ENCODE measurements at regions not wholly inside any gene's neighbourhood (a gene's known extent, or its start where the extent isn't known, plus 50 kb on each side); places are given as distances from the start of the nearest gene placed in this dataset.
"Not testable (repeated sequence)": the region's sequence is repeated elsewhere in the genome, so short reads cannot be mapped to it uniquely, and the experiment has no call there.

DNA sequence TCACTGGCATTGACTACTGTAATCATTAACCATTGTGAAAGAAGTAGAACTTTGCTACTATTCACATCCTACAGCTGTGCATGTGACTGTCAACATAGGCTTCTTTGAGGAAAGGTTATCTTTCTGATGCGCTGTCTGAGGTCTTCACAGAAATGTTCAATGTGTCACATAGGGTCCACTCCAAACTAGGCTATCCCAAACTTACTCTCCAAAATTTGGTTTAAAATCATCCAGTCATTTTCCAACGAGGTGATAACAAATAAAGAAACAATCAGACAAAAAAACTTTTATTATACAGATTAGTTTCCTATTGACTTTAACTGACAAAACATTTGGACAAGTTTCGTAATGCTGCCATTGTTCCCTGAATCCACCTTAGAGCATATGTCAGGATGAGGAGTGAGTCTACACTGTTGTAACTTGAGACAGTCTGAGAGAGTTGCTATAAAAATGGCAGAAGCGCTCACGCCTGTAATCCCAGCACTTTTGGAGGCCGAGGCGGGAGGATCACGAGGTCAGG lies 511.6 kb downstream of the PLOD2 start:
- no peak for DNase-seq

DNA sequence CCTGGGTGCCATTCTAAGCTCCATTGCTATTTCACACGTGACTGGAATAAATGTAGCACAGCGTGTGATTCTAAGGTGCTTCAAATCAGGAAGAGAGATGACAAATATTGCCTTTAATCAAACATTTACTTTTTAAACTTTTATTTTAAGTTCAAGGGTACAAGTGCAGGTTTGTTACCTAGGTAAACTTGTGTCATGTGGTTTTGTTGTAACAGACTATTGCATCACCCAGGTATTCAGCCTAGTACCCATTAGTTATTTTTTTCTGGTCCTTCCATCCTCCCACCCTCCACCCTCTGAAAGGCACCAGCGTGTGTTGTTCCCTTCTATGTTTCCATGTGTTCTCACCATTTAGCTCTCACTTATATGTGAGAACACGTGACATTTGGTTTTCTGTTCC lies 510.8 kb downstream of the PLOD2 start:
- DNase-seq: no peak

DNA sequence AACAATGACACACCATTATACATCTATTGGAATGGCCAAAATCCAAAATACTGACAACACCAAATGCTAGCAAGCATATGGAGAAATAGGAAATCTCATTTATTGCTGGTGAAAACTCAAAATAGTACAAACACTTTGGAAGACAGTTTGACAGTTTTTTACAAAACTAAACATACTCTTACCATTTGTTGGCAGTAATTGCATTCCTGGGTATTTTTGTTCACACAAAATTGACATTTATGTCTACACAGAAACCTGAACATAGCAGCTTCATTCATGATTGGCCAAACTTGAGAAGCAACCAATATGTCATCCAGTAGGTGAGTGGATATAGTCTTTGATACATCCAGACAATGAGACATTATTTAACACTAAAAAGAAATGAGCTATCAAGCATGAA lies 489.9 kb downstream of the PLOD2 start:
- no peak for DNase-seq

DNA sequence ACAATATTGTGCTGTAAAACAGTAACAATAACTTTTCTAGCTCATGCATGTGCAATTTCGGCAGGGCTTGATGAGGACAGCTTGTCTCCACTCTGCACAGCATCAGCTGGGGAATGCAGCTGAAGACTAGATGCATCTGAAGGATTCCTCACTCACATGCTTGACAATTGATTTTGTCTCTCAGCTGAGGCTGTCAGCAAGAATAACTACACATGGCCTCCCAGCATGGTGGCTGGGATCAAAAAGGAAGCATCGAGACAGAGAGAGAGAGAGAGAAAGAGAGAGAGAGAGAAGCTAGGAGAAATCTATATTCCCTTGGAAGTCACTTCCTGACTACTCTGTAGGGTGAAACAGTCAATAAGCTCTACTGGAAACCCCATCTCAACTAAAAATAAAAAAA lies 487.1 kb downstream of the PLOD2 start:
- no peak for DNase-seq

DNA sequence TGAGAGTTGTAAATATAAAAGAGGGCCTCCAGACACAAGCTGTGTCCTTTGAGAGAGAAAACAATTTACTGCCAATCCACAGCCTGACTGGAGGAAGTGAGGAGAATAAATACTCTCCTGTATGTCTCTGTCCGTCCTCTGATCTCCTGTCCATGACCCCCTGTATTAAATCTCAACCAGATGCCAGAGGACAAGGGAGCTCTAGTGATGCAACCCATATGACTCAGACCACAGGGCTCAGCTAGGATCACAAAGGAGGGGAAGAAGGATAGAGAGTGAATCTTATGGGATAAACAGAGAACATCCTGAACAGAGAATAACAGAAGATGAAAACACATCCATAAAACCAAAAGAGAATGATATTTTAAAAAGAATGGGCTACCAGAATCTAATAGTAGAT lies 482.6 kb downstream of the PLOD2 start:
- DNase-seq: no peak

DNA sequence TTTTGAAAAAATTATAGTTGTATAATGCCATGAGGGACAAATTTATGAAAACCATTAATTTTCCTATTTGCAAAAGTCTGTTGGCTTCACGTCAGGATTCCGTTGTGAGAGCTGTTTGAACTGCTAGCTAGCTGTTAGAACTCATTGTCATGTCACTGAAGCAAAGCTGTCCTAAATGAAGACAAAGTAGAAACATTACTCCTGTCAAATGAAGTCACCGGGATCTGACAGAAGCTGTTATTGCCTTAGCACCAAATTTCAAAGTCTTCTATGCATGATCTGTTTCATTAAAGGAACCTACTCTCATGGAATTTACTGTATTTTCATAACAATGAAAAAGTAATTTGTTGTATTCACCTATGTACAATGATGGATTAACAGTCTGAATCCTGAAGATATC lies 479.8 kb downstream of the PLOD2 start:
- no peak for DNase-seq

DNA sequence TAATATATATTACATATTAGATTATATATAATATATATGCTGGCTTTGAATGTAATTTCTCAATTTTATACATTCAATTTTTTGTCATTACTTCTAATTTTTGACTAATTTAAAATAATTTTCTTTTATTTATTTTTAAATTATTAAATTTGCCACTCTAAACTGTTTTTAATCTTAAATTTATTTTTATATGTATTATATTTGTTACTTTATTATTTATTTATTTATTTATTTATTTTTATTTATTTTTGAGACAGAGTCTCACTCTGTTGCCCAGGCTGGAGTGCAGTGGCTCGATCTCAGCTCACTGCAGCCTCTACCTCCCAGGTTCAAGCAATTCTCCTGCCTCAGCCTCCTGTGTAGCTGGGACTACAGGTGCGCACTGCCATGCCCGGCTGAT lies 473.0 kb downstream of the PLOD2 start:
- not testable (repeated sequence) for DNase-seq

DNA sequence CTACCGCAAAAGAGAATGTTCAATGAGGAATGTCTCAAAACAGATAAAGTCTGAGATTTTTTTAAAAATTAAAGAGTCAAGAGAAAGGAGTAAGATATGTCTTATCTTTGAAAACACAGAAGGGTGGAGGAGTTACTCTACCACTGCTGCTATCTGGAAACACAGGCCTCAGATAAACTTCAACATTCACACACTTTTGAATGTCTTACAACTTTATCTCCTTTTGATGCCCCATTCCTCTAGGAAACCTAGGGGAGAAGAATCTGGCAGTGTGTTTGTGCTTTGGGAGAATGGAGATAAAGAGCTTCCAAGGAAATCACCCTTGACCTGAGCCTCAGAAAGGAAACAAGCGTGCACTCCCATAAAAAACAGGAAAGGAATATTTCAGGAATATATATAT lies 468.2 kb downstream of the PLOD2 start:
- no peak for DNase-seq

DNA sequence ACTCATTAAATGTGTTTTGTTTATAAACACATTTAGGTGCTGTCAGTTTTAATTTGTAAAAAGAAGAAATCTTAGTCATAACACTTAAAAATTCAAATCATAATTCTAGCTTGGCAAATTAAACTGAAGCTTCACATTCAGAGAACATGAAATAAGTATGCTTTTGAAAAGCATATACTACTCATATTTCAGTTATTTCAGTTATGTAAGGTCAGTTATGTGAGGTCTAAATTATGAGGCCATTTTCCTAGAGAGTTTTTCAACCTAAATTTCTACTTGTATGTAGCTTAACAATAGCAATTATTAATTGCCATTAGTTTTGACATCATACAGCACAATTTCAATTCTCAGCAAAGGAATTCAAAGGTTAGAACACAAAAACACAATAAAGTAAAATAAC lies 465.0 kb downstream of the PLOD2 start:
- no peak for DNase-seq

DNA sequence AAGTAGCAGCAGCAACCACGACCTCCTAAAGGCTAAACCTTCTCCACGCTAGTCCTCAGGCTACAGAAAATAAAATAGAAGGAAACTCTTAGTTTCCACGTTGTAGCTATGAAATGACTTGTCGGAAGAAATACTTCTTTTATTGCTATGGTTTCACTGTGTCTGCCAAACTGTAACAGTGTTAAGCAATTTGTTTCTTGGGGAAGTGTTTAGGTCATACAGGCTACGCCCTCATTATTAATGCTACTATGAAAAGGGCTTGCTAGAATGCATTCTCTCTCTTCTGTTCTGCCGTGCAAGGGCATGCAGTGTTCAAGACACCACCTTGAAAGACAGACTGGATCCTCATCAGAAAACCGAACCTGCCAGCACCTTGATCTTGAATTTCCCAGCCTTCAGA lies 462.7 kb downstream of the PLOD2 start:
- DNase-seq: no peak

DNA sequence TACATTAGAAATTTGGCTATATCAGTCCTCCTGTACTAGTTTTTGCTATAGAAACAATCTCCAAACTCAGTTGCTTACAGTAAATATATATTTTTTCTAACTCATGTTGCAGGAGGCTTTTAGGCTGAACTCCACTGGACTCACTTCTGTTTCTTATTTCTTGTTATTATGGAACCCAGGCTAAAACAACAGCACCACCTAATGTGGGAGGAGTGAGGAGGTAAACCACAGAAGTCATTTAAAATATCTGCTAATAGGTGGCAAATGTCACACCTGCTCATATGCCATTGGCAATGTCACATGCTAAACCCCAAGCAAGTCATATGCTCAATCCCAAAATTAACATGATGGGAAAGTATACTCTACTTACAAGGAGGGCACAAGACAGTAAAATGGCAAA lies 462.2 kb downstream of the PLOD2 start:
- no peak for DNase-seq

DNA sequence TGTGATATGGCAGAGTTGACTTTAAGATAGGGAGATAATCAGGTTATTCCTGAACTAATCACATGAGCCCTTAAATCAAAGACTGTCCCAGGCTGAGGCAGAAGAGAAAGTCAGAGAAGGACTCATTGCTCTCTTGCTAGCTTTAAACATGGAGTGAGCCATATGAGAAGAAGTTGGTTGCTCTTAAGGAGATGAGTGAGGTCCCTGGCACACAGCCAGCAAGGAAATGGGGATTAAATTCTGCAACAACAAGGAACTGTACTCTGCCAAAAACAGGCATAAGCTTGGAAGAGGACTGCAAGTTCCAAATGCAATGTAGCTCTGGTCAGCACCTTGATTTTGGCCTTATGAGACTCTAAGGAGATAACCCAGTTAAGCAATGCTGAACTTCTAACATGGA lies 457.0 kb downstream of the PLOD2 start:
- no peak for DNase-seq

DNA sequence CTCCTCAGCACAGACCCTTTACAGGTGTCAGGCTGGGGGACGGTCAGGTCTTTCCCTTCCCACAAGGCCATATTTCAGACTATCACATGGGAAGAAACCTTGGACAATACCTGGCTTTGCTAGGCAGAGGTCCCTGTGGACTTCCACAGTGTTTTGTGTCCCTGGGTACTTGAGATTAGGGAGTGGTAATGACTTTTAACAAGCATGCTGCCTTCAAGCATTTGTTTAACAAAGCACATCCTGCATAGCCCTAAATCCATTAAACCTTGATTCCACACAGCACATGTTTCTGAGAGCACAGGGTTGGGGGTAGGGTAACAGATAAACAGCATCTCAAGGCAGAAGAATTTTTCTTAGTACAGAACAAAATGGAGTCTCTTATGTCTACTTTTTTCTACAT lies 451.2 kb downstream of the PLOD2 start:
- not testable (repeated sequence) for DNase-seq

DNA sequence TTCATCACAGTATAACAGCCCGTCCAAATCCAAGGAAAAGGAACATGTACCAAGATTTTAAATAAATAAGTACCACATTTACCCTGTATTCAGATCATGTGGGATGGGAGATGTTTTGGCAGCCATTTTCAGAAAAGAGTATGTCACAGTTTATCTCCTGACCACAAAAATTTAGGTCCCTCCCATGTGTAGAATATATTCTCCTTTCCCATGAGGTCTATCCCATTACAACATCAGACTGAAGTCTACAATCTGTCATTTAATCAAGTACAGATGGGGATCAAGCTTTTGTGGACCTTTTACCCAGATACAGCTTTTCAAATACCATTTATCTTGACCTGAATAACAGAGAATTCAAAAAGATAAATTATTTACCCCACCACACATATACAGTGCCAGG lies 444.5 kb downstream of the PLOD2 start:
- no peak for DNase-seq

DNA sequence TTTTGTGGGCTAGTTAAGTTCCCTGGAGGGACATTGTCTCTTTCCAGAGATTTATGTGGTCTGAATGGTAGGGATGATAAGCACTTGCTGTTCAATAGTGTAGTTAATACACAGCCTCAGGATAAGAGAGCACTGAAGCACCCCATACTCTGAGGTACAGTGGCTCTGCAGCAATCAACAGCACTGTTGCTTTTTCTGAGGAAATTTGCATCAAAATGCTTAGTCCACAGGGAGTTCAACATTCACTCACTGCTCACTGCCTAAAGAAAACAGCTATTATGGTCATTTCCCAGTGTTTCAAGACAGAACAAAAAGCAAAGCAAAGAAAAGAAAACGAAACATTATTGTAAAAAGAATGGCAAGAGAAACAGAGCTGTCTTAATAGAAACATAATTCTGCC lies 441.9 kb downstream of the PLOD2 start:
- DNase-seq: no peak

DNA sequence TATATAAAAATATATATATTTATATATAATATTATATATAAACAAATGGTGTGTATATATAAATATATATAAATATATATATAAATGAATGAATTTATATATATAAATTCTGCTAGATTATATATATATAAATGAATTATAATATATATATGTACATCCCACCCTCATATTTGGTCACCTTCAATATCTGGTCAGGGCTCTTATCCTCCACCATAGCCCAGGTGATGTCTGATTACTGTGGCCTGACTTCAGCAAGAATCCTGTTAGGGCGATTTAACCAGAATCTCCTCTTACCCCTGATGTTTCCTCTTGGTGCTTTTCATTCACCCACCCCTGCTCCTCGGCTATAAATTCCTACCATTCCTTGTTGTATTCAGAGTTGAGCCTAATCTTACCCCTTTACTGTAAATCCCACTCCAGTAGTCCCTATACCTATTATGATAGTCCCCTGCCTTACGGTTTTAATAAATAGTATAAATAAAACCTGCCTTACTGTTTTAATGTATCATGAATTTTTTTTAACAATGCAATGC lies 439.6 kb downstream of the PLOD2 start:
- no peak for DNase-seq

DNA sequence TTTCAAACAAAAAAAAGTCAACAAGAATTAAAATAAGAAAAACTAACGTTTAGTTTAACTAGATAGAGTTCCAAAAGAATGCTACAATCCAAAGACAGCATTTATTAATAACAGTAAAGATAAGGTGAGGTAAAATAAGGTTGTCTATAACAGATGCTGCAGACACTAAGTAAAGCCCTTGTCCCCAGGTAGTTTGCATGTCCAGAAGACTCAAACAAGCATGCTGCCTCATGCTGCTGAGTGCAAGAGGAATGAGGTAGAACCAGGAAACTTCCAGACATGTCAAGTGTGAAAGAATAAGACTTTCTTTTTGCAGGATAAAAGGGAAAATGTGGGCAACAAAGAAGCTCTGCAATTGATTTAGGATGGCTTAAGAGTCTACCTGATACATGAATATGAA lies 439.2 kb downstream of the PLOD2 start:
- DNase-seq: no peak

DNA sequence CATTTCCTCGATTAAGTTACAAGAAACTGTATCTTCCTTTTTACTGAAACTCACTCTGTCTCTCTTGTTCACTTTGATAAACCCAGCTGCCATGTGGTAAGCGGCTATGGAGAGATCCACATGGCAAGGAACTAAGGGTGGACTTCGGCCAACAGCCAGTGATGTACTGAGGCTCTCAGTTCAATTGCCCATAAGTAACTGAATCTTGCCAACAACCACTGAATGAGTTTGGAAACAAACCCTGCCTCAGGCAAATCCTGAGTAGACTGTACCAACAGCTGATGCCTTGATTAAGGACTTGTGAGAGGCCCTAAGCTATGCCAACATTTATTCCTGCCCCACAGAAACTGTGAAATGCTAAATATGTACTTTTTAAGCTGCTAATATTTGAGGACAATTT lies 433.5 kb downstream of the PLOD2 start:
- DNase-seq: no peak

DNA sequence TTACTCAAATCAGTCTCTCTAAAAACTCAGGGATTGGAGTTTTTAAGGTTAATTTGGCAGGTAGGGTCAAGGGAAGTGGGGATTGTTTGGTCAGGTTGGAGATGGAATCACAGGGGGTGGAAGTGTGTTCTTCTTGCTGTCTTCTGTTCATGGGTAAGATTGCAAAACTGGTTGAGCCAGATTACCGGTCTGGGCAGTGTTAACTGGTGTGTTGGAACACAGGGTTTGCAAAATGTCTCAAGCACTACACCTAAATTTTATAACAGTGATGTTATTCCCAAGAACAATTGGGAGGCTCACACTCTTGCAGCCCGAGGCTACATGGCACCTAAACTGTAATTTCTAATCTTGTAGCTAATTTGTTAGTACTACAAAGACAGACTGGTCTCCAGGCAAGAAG lies 425.4 kb downstream of the PLOD2 start:
- no peak for DNase-seq

DNA sequence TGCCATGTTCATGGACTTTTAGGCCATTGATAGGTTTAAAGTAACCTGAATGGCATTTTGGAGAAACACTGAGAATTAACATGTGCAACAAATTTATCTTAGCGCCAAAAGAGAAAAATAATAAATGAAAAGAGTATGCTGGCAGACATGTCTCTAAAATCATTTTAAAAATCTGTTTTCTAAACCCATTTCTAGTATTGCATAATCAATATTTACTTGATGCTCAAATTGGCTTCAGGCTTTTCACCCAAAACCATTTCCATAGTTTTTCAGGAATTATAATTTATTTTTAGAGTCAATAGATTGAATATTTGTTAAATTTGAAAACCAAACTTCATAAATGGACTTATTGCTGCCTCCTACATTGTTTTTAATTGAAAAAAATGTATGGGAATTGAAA lies 423.0 kb downstream of the PLOD2 start:
- DNase-seq: no peak

DNA sequence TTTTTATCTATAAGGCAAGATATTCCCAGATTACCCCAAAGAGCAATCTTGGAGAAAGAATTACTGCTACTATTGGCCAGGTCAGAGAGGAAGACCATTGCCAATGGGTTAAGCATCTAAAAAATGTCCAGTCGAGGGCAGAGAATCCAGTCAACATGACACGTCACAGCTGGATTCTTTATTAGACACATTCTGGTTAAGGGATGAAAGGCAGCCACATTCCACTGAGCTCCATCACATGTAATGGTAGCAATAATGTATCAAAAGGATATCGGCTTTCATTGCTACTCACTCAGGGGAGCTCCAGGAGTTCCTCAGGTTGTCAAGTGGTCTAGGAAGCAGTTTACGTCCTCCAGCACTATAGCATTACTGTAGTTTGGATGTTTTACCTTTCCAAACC lies 421.1 kb downstream of the PLOD2 start:
- DNase-seq: no peak

DNA sequence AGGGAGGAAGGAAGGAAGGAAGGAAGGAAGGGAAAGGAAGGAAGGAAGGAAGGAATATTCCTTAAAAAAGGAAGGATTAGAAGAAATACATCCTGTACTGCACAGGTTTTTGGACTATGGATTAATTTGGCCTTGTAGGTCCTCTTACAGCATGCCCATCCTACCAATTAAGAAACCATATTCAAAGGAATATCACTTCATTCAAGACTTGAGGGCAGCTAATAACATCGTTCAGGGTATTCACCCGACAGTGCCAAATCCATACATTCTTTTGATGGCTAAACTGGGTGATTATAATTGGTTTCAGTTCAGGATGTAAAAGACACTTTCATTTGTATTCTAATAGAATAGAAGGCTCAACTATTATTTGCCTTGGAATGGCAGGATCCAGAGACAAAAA lies 410.3 kb downstream of the PLOD2 start:
- DNase-seq: no peak

DNA sequence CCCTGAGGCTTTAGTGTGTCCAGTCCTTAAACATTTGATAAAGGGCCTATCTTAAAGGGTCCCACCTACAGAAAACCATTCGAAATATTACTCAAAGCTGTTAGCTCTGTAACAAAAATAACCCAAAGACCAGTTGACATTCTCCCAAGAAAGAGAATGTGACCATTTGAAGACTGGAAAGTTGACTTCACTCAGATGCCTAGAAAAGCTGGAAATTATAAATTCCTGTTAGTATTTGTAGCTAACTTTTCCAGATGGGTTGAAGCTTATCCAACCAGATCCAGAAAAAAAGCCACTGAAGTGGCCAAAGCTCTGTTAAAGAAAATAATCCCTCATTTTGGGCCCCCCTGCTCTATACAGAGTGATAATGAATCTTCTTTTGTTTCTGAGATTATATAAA lies 408.4 kb downstream of the PLOD2 start:
- DNase-seq: no peak

DNA sequence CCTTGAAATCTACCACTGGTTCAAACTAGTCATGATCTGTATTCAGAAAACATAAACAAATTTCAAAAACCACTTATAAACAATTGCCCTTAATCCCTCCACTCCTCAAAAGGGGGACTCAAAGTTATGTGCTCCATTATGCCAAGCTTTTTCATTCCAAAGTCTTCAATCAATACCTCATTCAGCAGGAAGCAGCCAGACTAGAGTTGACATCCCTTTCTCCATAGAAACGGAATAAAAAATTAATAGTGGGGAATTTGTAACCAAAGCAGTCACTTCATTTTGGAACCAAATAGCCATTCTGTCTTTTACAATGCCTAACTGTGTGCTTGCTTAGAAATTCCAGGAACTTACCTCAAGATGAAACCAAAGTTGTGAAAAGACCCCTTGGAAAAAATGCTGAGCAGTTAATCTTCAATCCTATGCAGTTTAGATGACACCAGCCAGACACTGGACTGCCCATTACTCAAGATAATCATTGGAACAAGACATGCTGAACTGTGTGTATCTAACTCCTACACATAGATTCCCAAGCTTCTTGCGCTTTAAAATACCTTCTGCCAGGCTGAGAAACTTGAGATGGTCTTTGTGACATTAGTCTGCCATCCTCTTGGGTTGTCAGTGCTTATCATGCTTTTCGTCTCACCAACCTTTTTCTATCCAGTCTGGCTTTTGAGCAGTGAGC lies 406.2 kb downstream of the PLOD2 start:
- DNase-seq: no peak

DNA sequence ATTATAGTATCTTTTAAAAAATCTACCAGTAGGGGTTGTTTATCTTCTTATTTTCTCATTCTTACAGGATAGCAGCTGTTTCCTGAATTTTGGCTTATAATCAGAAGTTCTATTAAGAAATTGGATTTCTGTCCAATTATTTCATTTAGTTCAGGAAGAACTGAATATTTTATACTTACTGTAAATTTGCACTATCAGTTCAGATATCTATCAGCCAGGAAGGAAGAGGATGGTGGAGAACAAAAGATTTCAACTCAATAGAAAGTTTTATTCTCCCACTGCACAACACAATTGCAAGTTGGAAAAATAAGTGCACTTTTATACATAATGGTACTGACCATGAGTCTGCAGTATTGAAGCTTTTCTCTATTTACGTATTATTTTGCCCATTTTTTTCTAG lies 400.9 kb downstream of the PLOD2 start:
- DNase-seq: no peak
